Bronchial epithelial cell (primary cell): ENCODE measurements at regions not wholly inside any gene's neighbourhood (a gene's known extent, or its start where the extent isn't known, plus 50 kb on each side); places are given as distances from the start of the nearest gene placed in this dataset.

Source experiments
- DNase-seq: peaks from one replicate; pipeline ENCODE4 v3.0.0-alpha.2; 2010; ENCODE audit warnings: low read depth
- FAIRE-seq: peaks from 2 replicates; lab custom pipeline; 2011; peaks lifted over from hg19 to GRCh38; lab: Jason Lieb, UNC
- H3K27me3 ChIP-seq: 2 replicates; pipeline ENCODE4 v1.5.1; 2011; ENCODE audit warnings: low read length; ENCODE audit not compliant: control insufficient read depth, insufficient read depth
- H3K36me3 ChIP-seq: 2 replicates; pipeline ENCODE4 v1.5.1; 2011; ENCODE audit warnings: low read length; ENCODE audit not compliant: control insufficient read depth, insufficient read depth
- H3K4me3 ChIP-seq: 2 replicates; pipeline ENCODE4 v1.5.1; 2011; ENCODE audit warnings: mild to moderate bottlenecking, low read depth, low read length, control low read depth
- TF ChIP-seq, protein P1 (sequence below): IDR thresholded peaks from 2 replicates; pipeline ENCODE4 v1.5.1; 2011; ENCODE audit warnings: mild to moderate bottlenecking, moderate library complexity, low read length, control low read depth, inconsistent platforms; ENCODE audit not compliant: insufficient read depth, severe bottlenecking

DNA sequence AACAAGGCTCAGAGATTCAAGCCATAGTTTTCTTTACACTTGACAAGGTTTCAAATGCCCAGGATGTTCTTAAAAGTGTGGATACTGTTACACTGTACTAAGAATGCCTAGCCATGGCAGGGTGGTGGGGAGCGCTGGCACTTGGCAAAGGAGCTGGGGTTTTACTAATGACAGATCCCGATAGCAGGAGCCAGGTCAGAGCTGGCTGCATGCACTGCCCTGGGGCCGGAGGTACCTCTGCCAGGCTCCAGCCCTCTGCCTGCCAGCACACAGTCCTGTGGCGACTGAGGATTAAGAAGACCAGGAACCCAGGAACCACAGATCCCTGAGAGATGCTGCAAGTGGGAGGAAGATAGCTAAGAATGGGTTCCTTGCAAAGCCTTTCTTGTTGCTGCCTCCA is 260.3 kb downstream of the ALDH8A1 start:
- no peaks in the 10 kb centered on the region for H3K36me3 ChIP-seq
- no peak overlapping the region for H3K4me3 ChIP-seq
- peak; percentile 58 for FAIRE-seq
- peaks cover 9% of the 10 kb centered on the region for H3K27me3 ChIP-seq
- DNase-seq = no peak
- TF ChIP-seq, protein P1, sequence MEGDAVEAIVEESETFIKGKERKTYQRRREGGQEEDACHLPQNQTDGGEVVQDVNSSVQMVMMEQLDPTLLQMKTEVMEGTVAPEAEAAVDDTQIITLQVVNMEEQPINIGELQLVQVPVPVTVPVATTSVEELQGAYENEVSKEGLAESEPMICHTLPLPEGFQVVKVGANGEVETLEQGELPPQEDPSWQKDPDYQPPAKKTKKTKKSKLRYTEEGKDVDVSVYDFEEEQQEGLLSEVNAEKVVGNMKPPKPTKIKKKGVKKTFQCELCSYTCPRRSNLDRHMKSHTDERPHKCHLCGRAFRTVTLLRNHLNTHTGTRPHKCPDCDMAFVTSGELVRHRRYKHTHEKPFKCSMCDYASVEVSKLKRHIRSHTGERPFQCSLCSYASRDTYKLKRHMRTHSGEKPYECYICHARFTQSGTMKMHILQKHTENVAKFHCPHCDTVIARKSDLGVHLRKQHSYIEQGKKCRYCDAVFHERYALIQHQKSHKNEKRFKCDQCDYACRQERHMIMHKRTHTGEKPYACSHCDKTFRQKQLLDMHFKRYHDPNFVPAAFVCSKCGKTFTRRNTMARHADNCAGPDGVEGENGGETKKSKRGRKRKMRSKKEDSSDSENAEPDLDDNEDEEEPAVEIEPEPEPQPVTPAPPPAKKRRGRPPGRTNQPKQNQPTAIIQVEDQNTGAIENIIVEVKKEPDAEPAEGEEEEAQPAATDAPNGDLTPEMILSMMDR = no peak

DNA sequence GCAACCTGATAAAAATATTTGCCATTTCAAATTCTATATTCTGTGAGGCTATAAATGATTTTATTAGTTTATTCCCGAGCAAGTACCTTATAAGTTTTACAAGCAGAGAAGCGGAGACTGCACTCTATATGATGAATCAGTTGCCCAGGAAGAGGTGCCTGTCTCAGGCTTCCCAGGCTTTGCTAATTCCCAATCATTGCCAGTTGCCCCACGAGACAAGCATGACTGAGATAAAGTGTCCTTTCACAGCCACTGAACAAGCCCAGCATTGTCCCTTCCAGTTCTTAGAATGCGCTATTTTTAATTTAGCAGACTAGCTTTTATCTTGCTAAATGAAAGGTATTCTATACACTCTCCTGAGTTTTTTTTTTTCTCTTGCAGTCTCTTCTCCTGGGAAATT is 260.7 kb downstream of the ALDH8A1 start:
- TF ChIP-seq, protein P1 = no peak

GRCh38 chr6:134686071-134686470 is 263.8 kb downstream of the ALDH8A1 start:
- Histone ChIP-seq H3K27me3 (peaks cover 9% of the 10 kb centered on the region), H3K4me3 (no peak overlapping the region), H3K36me3 (no peaks in the 10 kb centered on the region)
- TF ChIP-seq, protein P1 = no peak
- DNase-seq (peak; percentile 85), FAIRE-seq (no peak)

More for the DNA sequence above, 260.7 kb downstream of the ALDH8A1 start:
- Histone ChIP-seq H3K36me3 (no peaks in the 10 kb centered on the region), H3K27me3 (peaks cover 9% of the 10 kb centered on the region), H3K4me3 (no peak overlapping the region)
- DNase-seq (no peak), FAIRE-seq (no peak)

- TF ChIP-seq, protein P1 = no peak
- no peak for DNase-seq
- Histone ChIP-seq H3K36me3 (no peaks in the 10 kb centered on the region), H3K27me3 (peaks cover 5% of the 10 kb centered on the region), H3K4me3 (no peak overlapping the region)
- no peak for FAIRE-seq
Observed at GRCh38 chr6:134684423-134684795, 265.5 kb downstream of the ALDH8A1 start.

DNA sequence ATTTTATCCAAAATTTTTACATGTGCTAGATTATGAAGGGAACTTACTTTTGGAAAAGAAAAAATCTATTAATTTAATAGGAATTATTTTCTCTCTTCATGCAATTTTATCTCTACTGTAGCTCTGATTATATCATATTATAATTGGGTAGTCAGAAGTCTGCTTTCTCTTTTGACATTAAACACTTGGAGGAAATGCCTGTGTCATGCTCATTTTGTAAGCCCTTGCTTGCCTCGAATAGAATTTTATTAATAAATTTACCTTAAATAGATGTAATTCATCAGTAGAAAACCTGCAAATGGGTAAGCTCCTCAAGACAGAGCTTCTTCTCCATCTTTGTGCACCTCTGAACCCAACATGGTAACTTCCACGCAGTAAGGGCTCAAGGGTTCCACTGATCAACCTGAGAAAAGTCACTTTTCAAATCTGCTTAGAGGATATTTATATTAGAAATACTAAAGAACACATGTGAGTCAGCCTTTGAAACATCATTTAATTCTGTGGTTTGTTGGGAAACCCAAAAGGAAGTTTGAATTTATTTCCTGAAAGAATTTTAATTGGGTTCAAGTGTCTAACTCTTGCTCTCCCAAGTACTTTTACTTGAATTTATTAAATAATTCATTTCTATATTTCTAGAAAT is 266.0 kb downstream of the ALDH8A1 start:
- no peak overlapping the region for H3K4me3 ChIP-seq
- no peak for FAIRE-seq
- no peaks in the 10 kb centered on the region for H3K36me3 ChIP-seq
- H3K27me3 ChIP-seq = peaks cover 2% of the 10 kb centered on the region
- DNase-seq = peak; percentile 49
- TF ChIP-seq, protein P1 = no peak

DNA sequence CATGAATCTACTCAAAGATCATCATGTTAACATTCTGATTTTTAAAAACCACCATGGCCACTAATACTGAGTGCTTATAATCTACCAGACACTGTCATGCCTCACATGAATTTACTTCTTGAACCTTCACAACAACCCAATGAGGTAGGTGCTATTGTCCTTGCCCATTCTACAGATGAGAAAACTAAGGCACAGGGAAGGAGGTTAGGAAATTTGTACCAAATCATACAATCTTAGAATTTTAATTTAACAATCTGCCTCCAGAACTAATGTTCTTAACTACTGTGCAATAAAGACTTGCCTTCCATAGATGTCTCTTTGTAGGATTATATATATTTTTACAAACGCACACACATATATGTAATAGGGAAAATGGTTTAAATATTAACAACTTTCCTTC is 269.5 kb downstream of the ALDH8A1 start:
- H3K4me3 ChIP-seq = no peak overlapping the region
- no peak for FAIRE-seq
- no peaks in the 10 kb centered on the region for H3K27me3 ChIP-seq
- no peaks in the 10 kb centered on the region for H3K36me3 ChIP-seq
- DNase-seq = no peak
- TF ChIP-seq, protein P1 = no peak
